Frontal cortex (tissue), 3 donors: ENCODE measurements at regions not wholly inside any gene's neighbourhood (a gene's known extent, or its start where the extent isn't known, plus 50 kb on each side); places are given as distances from the start of the nearest gene placed in this dataset.
"Not testable (repeated sequence)": the region's sequence is repeated elsewhere in the genome, so short reads cannot be mapped to it uniquely, and the experiment has no call there.

ENCODE experiments used
- DNase-seq, 2 donors: peaks; one replicate each; pipeline ENCODE4 v3.0.0; 2012; ENCODE audit warnings: low spot score in 2 of 2
- FAIRE-seq: peaks from 2 replicates; lab custom pipeline; 2012; peaks lifted over from hg19 to GRCh38; lab: Jason Lieb, UNC
- donor health status: control.
- donor health status: control.
- donor health status: control.

DNA sequence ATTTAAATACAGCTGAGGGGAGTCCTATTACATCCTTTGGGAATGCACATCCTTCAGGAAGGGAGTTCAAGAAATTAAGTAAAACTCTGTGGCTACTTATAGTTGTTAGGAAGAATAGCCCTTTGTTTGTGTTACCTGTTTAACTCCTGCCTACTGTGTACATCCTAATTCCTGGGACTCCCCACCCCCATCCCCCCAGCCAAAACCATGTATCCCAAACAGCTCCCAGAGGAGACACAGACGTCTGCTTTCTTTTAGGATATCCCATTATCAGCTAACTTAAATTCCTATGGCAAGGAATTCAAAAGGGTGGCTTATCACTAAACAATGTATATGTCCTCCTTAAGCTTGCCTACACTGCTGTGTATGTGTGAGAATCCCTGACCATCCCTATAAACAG is 581.7 kb downstream of the DIPK2A start:
- FAIRE-seq (no peak), DNase-seq (no peak)

DNA sequence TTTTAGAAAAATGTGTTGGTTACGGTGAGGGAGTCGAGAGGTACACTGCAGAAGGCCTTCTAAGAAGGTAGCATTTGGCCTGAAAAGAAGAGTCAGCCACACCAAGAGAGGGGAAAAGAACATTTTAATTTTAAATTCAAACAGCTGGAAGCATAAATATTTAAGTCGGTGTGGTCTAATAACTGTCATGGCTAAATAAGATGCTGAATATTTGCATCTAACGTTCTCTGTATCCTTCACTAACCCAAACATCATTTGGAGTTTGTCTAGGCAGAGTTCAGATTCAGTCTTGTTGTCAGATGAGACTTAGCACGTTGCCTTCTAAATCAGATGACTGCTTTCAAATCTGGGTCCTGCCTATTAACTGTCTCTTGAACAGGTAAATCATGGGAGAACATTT is 583.3 kb downstream of the DIPK2A start:
- DNase-seq, result no peak

DNA sequence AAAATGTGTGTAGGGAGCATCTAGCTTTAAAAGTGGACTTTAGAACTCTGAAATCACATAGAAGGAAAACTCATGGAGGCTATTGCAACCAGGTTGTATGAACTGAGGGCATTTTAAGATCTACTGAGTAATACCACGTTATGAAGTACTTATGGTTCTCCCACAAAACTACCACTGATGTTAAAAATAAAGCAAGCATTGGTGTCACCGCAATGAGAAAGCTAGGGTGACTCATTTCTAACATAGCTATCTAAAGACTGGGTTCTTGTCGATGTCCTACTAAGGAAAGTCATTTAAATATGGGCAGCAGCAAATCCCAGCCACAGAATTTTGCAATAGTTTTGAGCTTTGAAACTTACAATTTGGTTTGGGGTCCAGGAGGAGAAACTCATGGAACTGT is 584.8 kb downstream of the DIPK2A start:
- DNase-seq (no peak), FAIRE-seq (no peak)

More for the DNA sequence above, 583.3 kb downstream of the DIPK2A start:
- no peak for FAIRE-seq

DNA sequence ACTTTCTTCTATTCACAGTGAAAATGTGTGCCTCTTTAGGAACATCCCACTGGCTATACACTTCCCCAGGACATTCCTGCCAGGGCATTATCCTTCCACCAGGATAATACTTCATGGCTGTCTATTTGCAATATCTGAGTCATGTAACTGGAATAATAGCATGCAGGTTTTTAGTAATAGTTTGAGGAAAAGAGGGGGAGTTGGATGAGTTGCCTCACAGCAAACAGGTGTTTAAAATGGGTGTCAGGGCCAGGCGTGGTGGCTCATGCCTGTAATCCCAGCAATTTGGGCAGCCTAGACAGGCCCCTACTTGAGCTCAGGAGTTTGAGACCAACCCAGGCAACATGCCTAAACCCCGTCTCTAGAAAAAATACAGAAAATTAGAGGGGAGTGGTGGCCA is 585.9 kb downstream of the DIPK2A start:
- DNase-seq, result no peak
- FAIRE-seq, result no peak

DNA sequence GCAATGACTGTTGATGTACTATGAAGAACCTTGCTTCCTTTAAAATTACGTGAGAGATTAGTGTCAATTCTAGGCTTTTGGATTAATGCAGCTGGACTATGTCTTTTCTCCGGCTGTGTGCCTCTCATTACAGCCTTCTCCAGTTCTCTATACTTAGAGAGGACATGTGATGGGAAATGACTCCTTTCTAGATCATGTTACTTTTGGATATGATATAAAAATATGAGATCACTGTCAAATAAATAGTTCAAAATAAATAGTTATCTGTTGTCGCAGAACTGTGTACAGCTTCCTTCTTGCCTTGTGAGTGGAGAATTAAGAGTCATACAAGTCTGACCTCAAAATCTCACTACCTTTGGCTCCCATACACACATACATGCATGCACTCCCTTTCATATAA is 592.4 kb downstream of the DIPK2A start:
- FAIRE-seq, result no peak

DNA sequence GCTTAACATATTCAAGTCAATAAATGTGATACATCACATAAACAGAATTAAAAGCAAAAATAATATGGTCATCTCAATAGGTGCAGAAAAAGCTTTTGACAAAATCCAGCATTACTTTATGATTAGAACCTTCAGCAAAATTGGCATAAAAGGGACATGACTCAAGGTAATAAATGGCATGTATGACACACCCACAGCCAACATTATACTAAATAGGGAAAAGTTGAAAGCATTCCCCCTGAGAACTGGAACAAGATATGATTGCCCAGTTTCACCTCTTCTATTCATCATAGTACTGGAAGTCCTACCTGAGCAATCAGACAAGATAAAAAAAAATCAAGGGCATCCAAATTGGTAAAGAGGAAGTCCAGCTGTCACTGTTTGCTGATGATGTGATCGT is 594.7 kb downstream of the DIPK2A start:
- DNase-seq, result no peak
- no peak for FAIRE-seq

More for the DNA sequence above, 592.4 kb downstream of the DIPK2A start:
- DNase-seq, result no peak

DNA sequence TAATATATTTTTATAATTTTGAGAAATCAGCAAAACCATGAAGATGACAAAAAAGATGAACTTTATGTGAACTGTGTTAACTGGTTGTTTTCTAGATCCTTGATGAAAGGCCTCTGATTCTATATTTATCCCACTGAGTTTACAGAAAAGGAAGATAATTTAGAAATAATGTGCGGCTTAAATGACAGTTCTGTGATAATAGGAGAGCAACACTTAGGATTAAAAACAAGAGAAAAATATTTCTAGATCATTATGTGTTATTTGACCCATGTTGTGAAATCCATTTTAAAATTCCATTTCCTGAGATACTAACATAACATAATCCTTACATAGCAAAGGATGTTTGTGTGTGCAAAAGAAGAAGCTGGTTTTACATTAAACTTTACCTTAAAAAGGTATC is 598.0 kb downstream of the DIPK2A start:
- FAIRE-seq (no peak), DNase-seq (no peak)

DNA sequence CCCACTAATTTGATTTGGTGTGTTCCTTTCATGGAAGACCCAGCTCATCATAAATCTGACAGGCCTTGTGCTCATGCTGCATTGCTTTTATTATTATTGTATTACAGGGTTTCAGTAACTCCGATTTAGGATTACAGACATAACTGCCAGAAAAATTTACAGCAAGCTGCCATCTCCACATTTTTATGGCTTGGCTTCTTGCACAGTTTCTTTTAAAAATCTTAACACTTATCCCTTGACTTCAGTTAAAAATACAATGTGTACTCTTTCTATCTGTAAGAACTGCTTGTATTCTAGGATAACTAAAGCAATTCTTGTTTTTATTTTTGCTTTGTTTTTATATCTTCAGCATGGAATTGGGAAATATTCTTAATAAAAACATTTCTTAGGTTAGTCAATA is 612.2 kb downstream of the DIPK2A start:
- FAIRE-seq, result no peak
- no peak for DNase-seq

DNA sequence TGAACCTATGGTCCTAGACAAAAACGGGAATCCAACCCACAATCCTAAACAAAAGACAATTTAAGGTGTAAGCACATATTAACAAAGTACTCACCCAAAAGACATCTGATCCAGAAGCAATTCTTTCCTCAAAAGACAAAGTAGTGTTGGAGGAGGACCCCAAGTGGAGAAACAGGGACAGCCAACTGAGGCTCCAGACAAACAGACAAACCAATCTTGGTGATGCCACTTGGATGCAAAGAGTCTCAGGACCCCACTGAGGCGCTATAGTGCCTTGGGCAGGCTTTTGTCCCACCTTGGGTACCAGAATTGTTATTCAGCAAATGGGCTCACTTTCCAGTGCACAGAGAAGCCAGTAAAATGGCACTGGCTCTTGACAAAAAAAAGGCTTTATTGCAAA is 613.8 kb downstream of the DIPK2A start:
- DNase-seq (no peak), FAIRE-seq (no peak)

DNA sequence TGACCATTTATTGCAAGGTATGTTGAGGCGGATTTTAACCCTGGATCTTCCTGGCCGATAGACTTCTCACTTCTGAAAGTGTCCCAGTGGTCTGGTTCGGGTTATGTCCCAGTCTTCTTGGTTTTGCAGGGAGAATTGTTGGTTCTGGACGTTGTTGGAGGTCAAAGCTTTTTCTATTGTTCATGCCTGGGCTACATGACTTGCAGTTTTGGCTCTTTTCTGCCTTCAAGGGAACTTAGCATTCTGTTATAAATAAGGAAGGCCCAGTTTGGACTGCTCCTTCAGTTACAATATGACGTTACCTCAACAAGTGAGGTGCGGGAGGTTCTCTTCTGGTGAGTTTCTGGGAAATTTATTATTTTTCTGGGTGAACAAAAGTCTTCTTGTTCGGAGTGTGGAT is 614.3 kb downstream of the DIPK2A start:
- DNase-seq (no peak), FAIRE-seq (no peak)

DNA sequence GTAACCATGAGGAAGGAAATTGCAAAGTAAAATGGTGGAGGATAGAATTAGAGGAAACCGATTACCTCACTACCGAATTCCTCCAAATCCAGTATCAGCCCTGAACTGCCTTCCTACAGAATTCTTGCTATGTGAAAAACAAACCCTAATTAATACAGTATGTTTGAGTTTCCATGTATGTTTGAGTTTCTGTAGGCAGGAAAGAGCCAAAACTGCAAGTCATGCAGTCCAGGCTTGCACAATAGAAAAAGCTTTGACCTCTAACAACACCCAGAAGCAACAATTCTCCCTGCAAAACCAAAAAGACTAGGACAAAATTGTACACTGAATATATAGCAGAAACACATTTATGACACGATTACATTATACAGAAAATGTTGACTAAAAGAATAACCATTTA is 614.8 kb downstream of the DIPK2A start:
- DNase-seq (no peak), FAIRE-seq (no peak)

DNA sequence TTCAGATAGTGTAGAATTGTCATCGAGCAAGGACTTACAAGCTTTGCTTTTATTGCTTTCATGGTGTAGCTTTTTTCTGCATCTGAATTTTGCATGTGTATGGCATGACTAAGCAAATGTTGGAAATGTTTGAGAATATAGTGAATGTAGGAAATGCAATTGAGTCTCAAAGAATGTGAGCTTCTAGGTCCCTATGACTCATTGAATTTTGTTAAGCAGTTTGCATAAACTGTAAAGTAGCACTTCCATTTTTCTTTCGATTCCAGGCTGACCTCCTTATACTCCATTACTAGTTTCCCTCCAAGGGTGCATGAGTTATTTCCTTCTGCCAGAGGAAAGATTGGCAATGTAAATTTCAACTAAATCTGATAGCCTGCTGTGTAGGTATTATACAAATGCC is 619.2 kb downstream of the DIPK2A start:
- no peak for DNase-seq
- no peak for FAIRE-seq

DNA sequence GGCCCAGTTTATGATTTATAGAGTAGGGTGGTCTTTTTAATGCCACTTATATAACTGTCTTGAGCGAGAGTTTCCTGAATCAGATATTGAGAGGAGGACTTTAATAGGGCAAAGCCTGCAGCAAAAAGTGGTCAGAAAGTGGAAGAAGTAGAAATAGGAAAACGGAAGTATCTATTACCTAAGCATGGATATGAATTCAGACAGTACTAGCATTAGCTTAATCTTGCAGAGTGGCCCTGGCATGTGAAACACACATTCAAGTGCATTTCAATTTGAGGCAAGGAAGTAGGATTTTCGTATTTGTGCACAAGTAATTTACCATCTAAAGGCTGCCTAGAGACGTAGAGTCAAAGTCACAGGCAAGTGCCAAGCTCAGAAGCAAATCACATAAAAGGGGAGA is 622.3 kb downstream of the DIPK2A start:
- no peak for FAIRE-seq
- no peak for DNase-seq

DNA sequence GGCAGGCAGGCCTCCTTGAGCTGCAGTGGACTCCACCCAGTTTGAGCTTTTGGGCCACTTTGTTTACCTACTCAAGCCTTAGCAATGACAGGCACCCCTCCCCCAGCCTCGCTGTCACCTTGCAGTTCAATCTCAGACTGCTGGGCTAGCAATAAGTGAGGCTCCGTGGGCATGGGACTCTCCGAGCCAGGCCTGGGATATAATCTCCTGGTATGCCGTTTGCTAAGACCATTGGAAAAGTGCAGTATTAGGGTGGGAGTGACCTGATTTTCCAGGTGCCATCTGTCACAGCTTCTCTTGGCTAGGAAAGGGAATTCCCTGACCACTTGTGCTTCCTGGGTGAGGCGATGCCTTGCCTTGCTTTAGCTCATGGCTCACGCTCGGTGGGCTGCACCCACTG is 648.6 kb downstream of the DIPK2A start:
- FAIRE-seq, DNase-seq: not testable (repeated sequence)

DNA sequence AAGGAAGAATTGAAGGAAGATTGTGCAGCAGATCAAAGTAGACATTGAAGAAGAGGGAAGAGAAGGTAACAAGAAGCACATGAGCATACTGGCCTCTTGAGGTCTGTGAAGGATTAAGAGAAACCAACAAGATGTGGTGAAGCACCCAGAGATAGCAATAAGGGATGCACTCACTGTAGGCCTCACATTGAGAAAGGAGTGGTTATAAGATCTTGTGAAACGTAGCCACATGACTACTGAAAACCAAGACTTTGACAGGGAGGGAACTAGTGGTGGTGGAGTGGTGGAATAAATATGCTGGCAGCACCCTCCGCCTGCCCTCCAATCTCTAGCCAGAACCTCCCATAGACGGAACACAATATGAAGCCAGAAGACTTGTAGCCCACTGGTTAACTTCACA is 651.2 kb downstream of the DIPK2A start:
- DNase-seq (no peak), FAIRE-seq (no peak)

DNA sequence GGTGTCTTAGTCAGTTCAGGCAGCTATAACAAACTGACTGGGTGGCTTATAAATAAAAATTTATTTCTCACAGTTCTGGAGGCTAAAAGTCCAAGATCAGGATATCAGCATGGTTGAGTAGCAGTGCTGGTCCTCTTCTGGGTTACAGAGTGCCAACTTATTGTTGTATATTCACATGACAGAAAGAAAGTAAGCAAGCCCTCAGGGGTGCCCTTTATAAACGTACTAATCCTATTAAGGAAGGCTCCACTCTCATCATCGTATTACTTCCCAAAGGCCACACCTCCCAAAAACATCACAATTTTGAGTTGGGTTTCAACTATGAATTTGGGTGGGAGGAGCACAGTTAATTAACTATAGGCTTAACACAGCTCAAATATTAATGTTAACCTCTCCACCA is 653.0 kb downstream of the DIPK2A start:
- FAIRE-seq, result no peak
- DNase-seq, result no peak

DNA sequence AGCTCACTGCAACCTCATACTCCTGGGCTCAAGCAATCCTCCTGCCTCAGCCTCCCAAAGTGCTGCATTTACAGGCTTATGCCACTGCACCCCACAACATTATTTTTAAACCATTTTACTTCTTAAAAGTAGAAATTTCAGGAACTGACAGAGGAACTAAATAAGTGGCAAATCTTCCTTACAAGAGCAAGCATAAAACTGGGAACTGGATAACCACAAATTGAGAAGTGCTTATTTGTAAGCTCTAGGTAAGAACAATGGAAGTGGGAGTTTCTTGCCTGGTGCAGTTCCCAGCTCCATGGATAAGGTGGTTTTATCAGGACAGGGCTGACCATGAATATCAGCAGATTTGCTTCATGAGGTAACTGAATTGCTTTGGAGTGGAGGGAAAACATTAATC is 655.2 kb downstream of the DIPK2A start:
- FAIRE-seq (no peak), DNase-seq (no peak)

DNA sequence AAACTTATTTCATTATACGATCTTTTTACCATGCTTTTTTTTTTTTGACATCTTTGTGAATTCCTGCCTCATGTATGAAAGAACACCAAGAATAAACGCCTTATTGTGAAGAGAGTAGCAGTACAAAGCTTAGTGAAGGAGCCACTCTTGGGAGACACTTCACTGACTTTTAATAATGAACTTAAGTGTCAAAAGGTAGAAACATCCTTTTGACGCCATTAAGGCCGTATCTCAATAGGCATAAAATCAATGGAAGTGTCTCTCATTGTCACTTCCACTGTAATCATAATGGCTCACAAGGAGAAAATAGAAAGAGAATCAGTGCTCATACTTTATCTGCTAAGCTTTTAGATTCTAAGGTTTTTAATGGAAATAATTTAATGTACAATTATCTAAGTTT is 657.8 kb downstream of the DIPK2A start:
- no peak for FAIRE-seq
- DNase-seq, result no peak

DNA sequence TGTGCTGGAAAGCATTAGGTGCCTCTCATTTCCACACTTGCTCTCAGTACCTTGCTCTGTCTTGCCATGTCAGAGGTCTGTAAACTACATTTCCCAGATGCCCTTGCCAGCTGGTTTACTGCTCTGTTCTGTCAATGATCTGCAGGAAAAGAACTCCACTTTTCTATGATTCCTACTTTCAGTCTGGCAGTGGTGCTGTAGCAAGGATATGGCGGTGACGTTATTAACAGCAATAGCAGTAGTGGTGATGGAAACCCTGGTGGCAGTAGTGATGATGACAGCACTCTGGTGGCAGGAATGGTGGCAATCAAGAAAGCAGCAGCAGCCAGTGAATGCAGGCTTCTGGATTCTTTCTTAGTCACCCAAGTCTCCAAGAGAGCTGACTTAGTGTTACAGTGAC is 665.2 kb downstream of the DIPK2A start:
- FAIRE-seq (no peak), DNase-seq (no peak)

DNA sequence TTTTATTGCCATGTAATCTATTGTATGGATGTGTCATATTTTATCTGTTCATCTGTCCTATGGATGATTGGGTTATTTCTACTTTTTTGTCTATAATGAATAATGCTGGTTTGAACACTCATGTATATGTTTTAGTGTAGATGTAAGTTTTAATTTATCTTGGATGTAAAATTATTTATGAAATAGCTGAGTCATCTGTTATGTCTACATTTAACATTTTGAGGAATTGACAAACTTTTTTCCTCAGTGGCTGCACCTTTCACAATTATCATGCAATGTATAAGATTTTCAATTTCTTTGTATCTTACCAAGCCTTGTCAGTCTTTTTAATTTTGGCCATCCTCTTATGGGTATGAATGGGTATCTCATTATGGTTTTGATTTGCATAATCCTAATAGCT is 666.4 kb downstream of the DIPK2A start:
- FAIRE-seq, result no peak
- no peak for DNase-seq

DNA sequence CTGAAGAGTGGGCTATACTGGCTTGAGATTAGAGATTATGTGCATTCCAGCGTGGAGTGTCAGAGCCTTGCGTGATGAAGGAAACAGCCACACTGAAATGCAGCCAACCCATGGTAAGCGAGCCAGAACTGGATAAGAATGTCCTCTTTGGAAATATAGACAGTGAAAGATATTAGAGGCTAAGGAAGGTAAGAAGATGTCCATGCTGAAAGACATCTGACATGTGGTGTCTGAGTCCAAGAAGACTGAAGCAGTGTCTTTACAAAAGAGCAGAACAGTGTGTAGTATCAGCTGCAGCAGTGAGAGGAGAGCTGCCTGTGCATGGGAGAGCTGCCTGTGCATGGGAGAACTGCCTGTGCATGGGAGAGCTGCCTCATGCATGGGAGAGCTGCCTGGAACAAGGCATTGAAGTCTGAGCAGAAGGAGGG is 672.2 kb downstream of the DIPK2A start:
- DNase-seq, result no peak
- no peak for FAIRE-seq

DNA sequence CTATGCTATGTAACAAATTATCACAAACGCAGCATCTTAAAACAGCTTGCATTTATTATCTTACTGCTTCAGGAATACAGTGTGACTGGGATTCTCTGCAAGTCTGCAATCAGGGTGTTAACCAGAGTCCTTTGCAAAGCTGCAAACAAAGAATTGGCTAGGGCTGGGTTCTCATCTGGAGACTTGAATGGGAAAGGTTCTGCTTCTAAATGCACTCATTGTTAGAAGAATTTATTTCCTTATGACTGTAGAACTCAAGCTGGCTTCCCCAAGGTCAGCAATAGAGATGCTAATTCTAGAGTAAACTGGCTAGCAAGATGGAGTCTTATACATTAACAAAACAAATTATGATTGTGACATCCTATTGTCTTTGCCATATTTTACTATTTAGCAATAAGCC is 673.7 kb downstream of the DIPK2A start:
- no peak for FAIRE-seq
- DNase-seq, result no peak

DNA sequence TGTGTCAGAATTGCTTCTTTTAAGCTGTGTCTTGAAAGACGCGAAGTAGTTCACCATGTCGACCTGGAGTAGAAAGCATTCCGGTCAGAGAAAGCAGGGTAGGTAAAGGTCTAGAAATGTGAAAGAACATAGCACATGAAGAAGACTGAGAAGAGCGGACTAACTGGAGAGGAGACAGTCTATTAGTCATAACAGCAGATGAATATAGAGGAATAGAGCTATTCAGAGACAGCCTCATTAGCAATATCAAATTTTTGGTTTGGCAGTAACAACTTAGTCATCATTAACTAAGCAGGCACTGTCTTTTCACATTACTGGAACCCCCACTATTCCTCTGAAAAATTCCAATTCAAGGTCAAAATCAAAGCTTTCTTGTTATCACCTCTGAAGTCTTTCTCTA is 678.8 kb downstream of the DIPK2A start:
- no peak for FAIRE-seq

More for the DNA sequence above, 678.8 kb downstream of the DIPK2A start:
- no peak for DNase-seq
